ENCODE measurements at regions not wholly inside any gene's neighbourhood (a gene's known extent, or its start where the extent isn't known, plus 50 kb on each side); places are given as distances from the start of the nearest gene placed in this dataset.

GRCh38 chr10:36036137-36036536 is 394.0 kb upstream of the FZD8 start:
- TF ChIP-seq CTCF (IDR thresholded peaks at IDR 0.05; ENCODE audit: low read depth, low read length) (no peak), POLR2A (IDR thresholded peaks at IDR 0.05; ENCODE audit: extremely low read depth, insufficient read length) (no peak), MYC (IDR thresholded peaks at IDR 0.05; ENCODE audit: low read depth, low read length) (no peak)
